Endothelial cell of umbilical vein (primary cell): ENCODE measurements at regions not wholly inside any gene's neighbourhood (a gene's known extent, or its start where the extent isn't known, plus 50 kb on each side); places are given as distances from the start of the nearest gene placed in this dataset.

ENCODE experiments used
- EZH2 ChIP-seq: IDR thresholded peaks from 2 replicates; pipeline ENCODE4 v1.6.1; 2012; ENCODE audit warnings: borderline replicate concordance, low read depth, mild to moderate bottlenecking, moderate library complexity, low read length, inconsistent platforms; ENCODE audit not compliant: severe bottlenecking
- FOS ChIP-seq: IDR thresholded peaks from 2 replicates; pipeline ENCODE4 v1.6.1; 2011; ENCODE audit warnings: mild to moderate bottlenecking, low read length, moderate library complexity, borderline replicate concordance; ENCODE audit not compliant: insufficient read depth
- GATA2 ChIP-seq: IDR thresholded peaks from 2 replicates; pipeline ENCODE4 v1.7.0; 2011; ENCODE audit warnings: low read depth, mild to moderate bottlenecking, moderate library complexity, mixed read lengths, low read length; ENCODE audit not compliant: insufficient read length, insufficient read depth
- JUN ChIP-seq: IDR thresholded peaks from 2 replicates; pipeline ENCODE4 v1.6.1; 2011; ENCODE audit warnings: borderline replicate concordance, low read depth; ENCODE audit not compliant: insufficient read length, insufficient read depth
- MYC ChIP-seq: IDR thresholded peaks from one replicate; pipeline ENCODE4 v1.6.1; 2011; ENCODE audit warnings: mild to moderate bottlenecking, low read depth, low read length
- POLR2AphosphoS5 ChIP-seq: IDR thresholded peaks from 2 replicates; pipeline ENCODE4 v1.6.1; 2012; ENCODE audit warnings: low read depth, mild to moderate bottlenecking, control low read depth, low read length, moderate library complexity; ENCODE audit not compliant: insufficient read depth
- TF ChIP-seq, protein P1 (sequence below), 2 donors: IDR thresholded peaks; 1 replicate in 1 of 2; 2 replicates in 1 of 2; pipeline ENCODE4 v1.5.1; 2011; ENCODE audit warnings: low read length in 2 of 2, mild to moderate bottlenecking in 2 of 2, moderate library complexity in 2 of 2, control low read depth in 1 of 2, inconsistent platforms in 1 of 2, low read depth in 1 of 2; ENCODE audit not compliant: insufficient read depth in 1 of 2; ENCODE audit errors: extremely low read depth in 1 of 2

DNA sequence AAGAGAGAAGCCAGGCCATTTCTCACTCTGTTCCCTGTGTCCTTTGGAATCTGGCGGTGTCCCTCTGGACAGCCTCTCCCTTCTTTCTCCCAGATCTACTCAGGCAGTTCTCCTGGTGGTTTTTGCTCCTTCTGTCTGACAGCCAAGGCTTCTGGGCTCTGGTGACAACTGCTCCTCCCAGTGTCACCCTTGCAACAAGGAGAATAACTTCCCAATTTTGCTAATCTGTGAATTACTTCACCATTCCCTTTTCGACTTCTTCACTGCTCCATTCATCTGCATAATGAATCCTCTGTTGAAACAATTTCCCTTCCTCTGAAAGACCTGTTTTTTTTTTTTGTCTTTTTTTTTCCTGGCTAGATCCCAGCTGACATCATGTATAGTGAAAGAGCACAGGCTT is 56.3 kb upstream of the PDE3B start:
- TF ChIP-seq EZH2 (no peak), FOS (no peak), POLR2AphosphoS5 (no peak), MYC (no peak), GATA2 (no peak), JUN (no peak)
- TF ChIP-seq, protein P1, sequence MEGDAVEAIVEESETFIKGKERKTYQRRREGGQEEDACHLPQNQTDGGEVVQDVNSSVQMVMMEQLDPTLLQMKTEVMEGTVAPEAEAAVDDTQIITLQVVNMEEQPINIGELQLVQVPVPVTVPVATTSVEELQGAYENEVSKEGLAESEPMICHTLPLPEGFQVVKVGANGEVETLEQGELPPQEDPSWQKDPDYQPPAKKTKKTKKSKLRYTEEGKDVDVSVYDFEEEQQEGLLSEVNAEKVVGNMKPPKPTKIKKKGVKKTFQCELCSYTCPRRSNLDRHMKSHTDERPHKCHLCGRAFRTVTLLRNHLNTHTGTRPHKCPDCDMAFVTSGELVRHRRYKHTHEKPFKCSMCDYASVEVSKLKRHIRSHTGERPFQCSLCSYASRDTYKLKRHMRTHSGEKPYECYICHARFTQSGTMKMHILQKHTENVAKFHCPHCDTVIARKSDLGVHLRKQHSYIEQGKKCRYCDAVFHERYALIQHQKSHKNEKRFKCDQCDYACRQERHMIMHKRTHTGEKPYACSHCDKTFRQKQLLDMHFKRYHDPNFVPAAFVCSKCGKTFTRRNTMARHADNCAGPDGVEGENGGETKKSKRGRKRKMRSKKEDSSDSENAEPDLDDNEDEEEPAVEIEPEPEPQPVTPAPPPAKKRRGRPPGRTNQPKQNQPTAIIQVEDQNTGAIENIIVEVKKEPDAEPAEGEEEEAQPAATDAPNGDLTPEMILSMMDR (IDR thresholded peaks at IDR 0.05; ENCODE audit: extremely low read depth in 1 of 2, insufficient read depth in 1 of 2, low read depth in 1 of 2, low read length in 2 of 2) = no peak
